Kidney tubule cell (primary cell): ENCODE measurements at regions not wholly inside any gene's neighbourhood (a gene's known extent, or its start where the extent isn't known, plus 50 kb on each side); places are given as distances from the start of the nearest gene placed in this dataset.
A peak's percentile ranks its signal among the peaks of the same experiment; 100 is the strongest.

Experiments used
- DNase-seq: peaks from one replicate; pipeline ENCODE4 v3.0.0-alpha.2; 2018; ENCODE audit warnings: low spot score

DNA sequence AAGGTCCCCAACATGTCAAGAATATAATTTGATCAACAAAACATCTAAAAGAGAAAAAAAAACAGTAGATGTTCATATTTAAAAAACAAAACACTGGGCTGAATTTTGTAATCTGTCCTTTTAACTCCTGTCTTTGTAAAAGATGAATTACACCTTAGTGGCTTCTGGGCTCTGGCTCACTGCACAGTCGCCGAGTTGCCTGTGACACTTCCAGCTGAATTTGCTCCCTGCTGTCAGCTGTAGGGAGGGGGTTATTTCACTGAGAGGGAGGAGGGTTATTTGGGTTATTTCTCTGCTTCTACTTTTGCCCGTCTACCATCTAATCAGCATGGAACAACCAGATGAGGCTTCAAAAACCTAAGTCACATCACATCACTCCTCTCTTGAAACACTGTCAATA is 193.0 kb upstream of the ZC3H12A start:
- DNase-seq = no peak

- no peak for DNase-seq
Observed at GRCh38 chr1:37282764-37283163, 191.6 kb upstream of the ZC3H12A start.

DNA sequence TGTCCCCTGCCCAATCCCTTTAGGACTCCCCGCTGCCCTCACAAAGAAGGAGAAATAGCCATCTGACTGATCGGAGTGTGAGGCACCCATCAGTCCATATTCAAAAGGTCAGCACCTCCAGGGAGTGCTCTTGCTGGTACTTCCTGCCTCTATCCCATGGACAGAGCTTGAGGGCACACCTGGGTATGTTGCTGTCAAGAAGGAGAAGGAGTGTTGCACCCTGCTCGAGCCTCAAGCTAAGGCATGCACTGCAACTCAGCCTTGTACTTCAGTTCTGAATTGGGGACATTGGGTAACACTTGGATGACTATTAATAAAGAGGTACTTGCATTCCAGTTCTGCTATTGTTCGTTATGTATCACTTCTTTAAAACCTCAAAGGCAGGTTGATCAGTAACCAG is 190.3 kb upstream of the ZC3H12A start:
- peak; percentile 2 for DNase-seq

DNA sequence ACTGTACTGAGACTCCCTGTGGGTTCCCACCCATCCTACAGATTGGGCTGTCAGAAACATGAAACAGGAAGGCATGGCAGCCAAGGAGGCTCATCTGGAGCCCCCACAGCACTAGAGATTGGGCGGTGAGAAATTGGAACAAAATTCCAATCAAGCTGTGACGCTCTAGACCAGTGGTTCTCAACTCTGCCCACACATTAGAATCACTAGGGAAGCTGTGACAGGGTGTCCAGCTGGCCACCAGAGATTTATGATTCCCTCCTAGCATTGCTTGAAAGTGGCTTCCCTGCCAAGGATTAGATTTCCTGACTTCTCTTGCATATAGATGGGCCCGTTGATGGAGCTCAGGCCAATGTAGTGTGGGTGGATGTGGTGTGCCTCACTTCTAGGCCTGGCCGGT is 187.5 kb upstream of the ZC3H12A start:
- no peak for DNase-seq

DNA sequence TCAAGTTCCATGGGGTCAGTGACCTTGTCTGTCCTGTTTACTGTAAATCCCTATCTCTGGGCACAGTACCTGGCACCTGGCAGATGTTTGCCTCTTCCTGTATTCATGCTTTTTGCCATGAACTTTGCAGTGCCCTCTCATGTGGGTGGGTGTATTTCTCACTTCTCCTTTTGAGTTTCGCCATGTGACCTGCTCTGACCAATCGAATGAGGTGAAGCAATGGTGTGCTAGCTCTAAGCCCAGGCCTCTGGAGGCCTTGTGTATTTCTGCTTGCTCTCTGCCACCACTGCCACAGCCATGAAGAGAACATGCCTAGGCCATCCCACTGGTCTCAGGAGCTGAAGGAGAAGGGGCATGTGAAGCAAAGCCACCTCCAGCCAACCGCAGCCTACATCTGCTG is 185.5 kb upstream of the ZC3H12A start:
- DNase-seq = no peak

- DNase-seq = no peak
Observed at GRCh38 chr1:37290718-37291117, 183.7 kb upstream of the ZC3H12A start.

- DNase-seq = no peak
Observed at GRCh38 chr1:37292789-37293188, 181.6 kb upstream of the ZC3H12A start.

- no peak for DNase-seq
Observed at GRCh38 chr1:37294096-37294495, 180.3 kb upstream of the ZC3H12A start.

- no peak for DNase-seq
Observed at GRCh38 chr1:37294529-37294928, 179.9 kb upstream of the ZC3H12A start.

- DNase-seq = no peak
Observed at GRCh38 chr1:37298769-37299168, 175.6 kb upstream of the ZC3H12A start.

GRCh38 chr1:37299216-37299615 is 175.2 kb upstream of the ZC3H12A start:
- DNase-seq = no peak

GRCh38 chr1:37303884-37304574 is 170.4 kb upstream of the ZC3H12A start:
- DNase-seq = no peak

DNA sequence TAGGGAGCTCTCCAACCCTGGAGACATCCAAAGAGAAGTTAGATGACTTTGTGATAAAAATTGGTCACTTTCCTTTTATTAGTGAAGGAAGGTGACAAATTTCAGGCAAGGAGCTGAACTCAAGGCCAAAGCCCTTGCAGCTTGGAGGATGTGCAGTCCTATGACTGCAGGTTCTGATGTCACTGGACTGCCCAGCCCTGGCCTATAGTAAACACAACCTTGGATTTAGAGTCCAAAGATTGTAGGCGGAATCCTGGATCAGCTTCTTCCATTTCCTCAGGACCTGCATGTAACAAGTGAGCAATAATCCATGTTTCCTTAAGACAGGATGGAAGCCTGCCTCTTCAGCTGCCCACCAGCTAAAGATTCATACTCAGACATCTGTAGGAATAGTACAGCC is 169.3 kb upstream of the ZC3H12A start:
- DNase-seq = no peak

- no peak for DNase-seq
Observed at GRCh38 chr1:37305841-37306240, 168.5 kb upstream of the ZC3H12A start.

DNA sequence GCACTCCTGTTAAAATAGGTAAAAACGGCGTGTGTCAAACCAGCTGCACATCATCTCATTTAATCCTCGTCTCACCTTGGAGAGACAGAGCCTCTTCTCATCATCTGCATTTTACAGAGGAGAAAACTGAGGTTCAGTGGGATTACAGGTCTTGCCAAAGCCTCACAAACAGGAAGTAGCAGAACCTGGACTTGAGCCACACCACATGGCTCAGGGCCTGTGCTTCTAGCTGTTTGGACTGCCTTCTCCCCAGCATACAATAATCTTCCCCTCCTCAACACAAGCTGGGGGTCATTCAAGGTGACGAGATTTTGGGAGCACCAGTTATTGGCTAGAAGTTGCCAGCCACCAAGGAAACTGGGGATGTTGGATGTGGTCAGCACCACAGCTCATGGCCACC is 167.9 kb upstream of the ZC3H12A start:
- DNase-seq = no peak

DNA sequence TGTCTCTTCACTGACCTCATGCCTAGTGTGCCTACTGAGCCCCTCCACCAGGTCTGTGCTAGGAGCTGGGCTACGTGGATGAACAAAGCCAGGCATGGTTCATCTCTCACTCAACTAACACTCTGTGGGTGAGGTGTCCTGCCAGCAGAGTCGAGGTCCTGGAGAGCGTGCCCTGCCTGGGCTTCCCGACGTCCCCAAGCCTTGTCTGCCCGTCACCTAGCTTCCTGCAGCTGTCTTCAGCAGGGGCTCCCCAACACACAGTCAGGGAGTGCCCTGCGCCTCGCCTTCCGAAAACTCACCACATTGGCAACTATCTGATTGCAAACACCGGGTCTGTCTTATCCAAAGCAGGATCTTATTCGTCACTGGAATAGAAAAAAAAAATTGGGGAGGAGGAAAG is 167.5 kb upstream of the ZC3H12A start:
- no peak for DNase-seq

- DNase-seq = no peak
Observed at GRCh38 chr1:37308031-37308960, 166.1 kb upstream of the ZC3H12A start.

DNA sequence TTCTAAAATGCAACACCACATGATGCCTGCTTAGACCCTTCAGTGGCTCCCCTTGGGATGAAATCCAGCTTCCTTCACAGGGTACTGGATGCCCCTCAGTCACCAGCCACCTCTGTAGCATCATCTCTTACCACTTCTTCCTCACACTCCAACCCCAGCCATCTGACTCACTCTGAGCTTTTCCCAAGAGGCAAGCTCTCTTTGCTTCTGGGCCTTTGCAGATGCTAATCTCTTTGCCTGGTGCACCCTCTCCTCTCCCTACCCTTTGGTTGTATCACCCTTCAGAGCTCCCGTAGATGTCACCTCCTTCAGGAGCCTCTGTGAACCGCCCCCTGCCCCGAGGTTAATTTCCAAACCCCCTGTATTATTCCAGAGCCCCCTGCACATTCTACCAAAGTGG is 164.8 kb upstream of the ZC3H12A start:
- no peak for DNase-seq

- DNase-seq = no peak
Observed at GRCh38 chr1:37310064-37310463, 164.3 kb upstream of the ZC3H12A start.

DNA sequence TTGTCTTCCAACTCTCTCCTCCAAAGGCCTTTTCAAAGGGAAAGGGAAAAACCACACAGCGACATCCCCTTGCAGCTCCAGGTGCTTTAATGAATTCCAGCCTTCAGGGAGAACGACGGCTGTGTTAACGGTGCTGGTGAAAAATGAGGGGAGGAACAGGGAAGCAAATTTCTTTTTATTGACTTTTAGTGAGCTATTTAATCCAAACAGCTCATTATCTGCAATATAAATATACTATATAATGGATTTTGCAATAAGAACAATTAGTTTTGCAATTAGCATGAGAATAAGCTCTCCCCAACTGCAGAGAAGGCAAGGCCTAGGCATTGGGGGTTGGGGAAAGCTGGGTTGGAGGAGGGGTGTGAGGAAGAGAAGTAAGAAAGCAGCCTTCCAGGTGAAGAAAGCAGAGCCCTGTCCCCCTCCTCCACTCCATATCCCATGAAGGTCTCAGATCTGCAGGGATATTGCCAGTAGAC is 159.0 kb upstream of the ZC3H12A start:
- DNase-seq = no peak

- peak; percentile 1 for DNase-seq
Observed at GRCh38 chr1:37317870-37318467, 156.4 kb upstream of the ZC3H12A start.

GRCh38 chr1:37318490-37318889 is 155.9 kb upstream of the ZC3H12A start:
- DNase-seq = no peak

DNA sequence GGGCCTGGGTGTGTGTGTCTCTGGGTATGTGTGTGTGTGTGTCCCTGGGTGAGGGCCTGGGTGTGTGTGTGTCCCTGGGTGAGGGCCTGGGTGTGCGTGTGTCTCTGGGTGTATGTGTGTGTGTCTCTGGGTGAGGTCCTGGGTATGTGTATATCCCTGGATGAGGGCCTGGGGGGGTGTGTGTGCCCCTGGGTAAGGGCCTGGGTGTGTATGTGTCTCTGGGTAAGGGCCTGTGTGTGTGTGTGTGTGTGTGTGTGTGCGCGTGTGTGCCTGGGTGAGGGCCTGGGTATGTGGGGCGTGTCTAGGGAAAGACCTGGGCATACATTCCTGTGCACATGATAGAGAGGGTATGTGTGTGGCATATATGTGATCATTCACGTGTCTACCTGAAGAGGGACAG is 155.1 kb upstream of the ZC3H12A start:
- DNase-seq = no peak
